Left renal cortex interstitium (tissue), 4 donors: ENCODE measurements at regions not wholly inside any gene's neighbourhood (a gene's known extent, or its start where the extent isn't known, plus 50 kb on each side); places are given as distances from the start of the nearest gene placed in this dataset.
"Not testable (repeated sequence)": the region's sequence is repeated elsewhere in the genome, so short reads cannot be mapped to it uniquely, and the experiment has no call there.

Experiments
- DNase-seq, 4 donors: peaks; one replicate each; pipeline ENCODE4 v3.0.0-alpha.2; 2013; ENCODE audit warnings: low read depth in 4 of 4, low spot score in 2 of 4, missing footprints in 1 of 4

DNA sequence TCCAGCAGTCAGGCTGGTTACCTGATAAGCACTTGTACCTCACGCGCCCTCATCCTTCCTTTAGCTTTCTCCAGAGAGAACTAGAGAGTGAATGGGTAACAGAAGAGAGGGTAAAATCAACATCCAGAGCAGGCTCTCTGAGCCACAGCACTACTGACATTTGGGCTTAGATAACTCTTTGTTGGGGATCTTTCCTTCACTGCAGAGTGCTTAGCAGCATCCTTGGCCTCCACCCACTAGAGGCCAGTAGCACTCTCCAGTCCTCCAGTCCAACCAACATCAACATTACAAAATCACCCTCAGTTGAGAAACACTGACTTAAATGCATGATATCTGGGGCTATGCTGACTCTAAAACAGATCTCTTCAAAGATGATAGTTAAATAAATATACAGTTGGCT, 220.7 kb downstream of the TACR3 start:
- DNase-seq: no peak

- DNase-seq: no peak
Observed at GRCh38 chr4:103498161-103499070, 221.4 kb downstream of the TACR3 start.

DNA sequence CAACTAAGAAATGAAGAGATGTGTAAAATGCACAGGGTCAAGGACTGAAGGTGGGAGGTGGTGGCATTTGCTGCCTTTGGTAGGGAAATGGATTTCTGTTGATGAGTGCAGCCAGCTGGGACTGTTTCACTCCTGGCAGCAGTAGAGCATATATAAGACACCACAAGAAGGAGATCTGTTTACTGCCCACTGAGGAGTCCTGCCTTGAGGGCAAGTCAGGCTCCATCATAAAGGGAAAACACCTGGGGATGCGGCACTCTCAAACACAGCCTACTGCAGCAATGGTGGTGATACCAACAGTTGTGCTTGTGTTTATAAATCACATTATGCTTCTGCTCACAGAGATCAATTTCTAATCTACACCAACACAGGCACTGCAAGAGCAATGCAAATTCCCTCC, 222.1 kb downstream of the TACR3 start:
- no peak for DNase-seq

DNA sequence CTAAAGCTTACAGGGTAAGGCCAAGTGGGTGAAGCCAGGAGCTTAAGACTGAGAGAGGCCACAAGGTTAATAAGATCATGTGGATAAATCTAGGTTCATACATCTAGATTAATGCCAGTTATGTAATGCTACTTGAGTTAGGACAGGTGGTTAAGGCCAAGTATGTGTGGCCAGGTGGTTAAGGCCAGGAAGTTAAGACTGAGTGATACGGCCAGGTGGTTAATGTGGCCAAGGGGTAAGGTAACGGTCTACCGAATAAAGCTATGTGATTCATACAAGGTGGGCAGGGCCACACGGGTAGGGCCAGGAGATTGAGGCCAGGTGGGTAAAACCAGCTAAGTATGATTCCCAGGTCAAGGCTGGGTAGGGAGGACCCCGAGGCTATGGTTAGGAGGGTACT, 223.0 kb downstream of the TACR3 start:
- no peak for DNase-seq

- no peak for DNase-seq
Observed at GRCh38 chr4:103493450-103494159, 226.2 kb downstream of the TACR3 start.

DNA sequence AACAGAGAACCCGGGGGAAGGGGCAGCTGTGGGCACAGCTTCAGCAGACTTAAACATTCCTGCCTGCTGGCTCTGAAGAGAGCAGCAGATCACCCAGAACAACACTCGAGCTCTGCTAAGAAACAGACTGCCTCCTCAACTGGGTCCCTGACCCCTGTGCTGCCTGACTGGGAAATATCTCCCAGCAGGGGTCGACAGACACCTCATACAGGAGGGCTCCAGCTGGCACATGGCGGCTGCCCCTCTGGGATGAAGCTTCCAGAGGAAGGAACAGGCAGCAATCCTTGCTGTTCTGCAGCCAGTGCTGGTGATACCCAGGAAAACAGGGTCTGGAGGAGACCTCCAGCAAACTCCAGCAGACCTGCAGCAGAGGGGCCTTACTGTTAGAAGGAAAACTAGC, 234.5 kb downstream of the TACR3 start:
- DNase-seq: not testable (repeated sequence)

DNA sequence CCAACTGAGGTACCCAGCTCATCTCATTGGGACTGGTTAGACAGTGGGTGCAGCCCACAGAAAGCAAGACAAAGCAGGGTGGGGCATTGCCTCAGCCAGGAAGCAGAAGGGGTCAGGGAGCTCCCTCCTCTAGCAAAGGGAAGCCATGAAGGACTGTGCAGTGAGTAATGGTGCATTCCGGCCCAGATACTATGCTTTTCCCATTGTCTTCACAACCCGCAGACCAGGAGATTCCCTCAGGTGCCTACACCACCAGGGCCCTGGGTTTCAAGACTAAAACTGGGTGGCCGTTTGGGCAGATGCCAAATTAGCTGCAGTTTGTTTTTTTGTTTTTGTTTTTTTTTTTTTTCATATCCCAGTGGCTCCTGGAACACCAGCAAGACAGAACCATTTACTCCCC, 235.3 kb downstream of the TACR3 start:
- DNase-seq: no peak

- no peak for DNase-seq
Observed at GRCh38 chr4:103482893-103483292, 236.9 kb downstream of the TACR3 start.

- no peak for DNase-seq
Observed at GRCh38 chr4:103482471-103482870, 237.3 kb downstream of the TACR3 start.

- no peak for DNase-seq
Observed at GRCh38 chr4:103478734-103479133, 241.1 kb downstream of the TACR3 start.

DNA sequence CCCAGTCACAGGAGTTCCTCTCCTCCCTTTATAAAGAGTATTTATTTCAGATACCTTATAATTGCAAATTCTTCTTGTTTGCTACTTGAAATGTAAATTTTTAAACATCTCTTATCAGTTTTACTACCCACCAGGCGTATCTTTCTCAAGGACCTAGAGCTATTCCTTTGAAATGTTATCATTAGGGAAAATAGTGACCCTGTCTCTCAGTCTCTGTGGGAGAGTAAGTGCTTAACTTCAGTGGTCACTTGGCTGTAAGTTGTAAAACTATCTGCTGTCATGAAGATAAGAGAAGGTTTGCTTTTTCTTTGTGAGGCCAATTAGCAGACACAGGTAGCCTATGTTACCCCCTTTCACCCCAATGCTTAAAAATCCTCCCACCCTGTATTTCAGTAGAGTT, 241.6 kb downstream of the TACR3 start:
- DNase-seq: no peak

GRCh38 chr4:103457566-103457965, 259.4 kb upstream of the CENPE start:
- DNase-seq: no peak

GRCh38 chr4:103451341-103451740, 253.2 kb upstream of the CENPE start:
- DNase-seq: no peak

DNA sequence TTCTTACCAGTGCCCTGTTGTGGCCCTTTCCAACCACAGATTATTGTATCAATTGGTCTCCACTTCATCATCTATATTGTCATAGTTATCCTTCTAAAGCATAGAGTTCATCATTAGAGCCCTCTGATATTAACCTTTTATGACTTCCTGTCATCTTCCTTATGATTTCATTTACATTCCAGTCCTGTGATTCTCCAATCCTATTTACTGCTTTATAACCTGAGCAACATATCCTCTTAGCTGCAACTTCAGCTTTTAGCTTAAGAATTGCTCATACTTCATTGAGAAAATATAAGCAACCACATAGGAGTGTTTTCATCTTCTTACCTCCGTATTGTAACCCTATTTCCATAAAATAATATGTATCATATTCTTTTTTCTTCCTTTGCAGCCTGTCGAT, 252.6 kb upstream of the CENPE start:
- no peak for DNase-seq

DNA sequence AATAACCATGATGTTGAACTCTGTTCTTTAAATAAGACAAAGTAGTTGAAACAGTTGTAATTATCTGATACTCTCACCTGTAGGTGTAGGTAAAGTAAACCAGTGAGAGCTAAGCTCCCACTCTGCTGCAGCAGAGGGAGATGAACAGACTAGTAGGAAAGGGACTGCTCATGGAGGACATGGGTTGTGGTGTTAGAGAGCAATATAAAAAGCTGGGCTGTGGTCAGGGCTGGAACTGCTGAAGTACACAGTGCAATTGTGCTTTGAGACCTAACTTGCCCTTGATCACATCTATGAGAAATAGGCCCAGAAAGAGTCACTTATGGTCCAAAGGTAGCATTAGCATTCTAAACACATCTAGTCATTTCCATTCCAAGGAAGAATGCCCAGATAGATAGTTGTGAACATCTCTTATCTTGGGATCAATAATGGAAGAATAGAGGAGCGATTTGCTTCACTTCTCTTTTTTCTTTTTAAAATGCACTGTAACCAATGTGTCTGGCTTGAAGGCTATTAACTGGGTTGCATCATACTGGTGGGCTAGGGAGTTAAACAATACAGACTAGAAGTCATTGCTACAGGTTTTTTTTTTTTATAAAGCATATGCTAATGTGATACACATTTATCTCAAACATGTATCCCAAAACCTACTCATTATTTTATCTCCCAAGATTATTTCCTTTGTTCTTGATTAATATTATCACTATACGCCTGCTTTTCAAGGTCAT, 251.3 kb upstream of the CENPE start:
- DNase-seq: no peak

DNA sequence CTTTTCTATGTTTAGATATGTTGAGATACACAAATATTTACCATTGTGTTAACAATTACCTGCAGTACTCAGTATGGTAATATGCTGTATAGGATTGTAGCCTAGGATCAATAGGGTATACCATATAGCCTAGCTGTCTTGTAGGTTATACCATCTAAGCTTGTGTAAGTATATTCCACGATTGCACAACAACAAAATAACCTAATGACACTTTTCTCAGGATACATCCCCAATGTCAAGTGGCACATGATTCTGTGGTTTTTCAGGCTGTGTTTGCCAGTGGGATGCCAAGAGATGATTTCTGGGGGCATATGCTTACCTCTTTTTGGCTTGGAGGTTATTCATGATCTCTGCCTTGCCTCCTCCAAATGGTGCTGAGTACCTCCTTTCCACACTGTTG, 247.2 kb upstream of the CENPE start:
- no peak for DNase-seq

DNA sequence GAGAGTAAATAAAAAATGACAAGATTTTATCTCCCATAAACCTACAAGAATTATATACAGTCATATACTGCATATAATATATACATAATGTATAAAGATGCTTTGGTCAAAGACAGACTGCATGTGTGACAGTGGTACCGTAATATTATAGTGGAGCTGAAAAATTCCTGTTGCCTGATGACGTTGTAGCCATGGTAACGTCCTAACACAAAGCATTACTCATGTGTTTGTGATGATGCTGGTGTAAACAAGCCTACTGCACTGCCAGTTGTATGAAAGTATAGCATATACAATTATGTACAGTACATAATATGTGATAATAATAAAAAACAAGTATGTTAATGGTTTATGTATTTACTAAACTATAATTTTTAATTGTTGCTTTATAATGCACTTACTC, 245.2 kb upstream of the CENPE start:
- DNase-seq: no peak

DNA sequence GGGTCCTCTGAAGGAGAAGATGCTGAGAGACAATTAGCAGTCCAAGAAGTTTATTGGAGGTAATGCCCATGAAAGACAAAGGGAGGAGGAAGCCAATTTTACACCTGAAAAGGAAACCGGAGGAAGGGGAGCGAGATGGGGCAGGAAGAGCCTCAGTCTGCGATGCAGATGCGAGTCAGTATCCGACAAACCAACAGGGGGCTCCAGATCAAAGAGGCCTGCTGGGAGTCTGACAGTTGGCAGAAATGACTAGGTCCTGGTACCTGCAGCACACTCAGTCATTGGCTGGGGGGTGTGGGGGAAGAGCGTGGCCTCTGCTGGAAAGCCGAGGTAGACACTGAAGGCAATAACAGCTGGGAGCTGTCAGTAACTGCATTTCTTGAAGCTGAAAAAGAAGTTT, 231.1 kb upstream of the CENPE start:
- no peak for DNase-seq

DNA sequence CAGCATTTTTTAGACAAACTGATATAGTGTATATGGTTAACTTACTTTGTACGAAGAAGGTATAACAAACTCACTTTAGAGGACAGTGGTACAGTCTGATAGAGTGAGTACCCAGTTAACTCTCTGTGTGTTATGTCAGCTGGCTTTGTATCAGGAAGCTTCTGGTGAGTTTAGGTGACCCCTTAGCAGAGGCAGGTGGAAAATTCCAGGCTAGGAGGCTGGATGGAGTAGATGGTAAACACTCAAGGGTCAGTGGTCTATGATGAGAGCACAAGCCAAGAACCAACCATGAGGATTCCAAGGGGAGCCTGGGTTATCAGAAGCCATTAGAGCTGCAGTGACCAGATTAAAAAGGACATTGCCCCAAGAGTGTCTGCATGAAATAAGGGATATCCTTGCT, 227.3 kb upstream of the CENPE start:
- no peak for DNase-seq

DNA sequence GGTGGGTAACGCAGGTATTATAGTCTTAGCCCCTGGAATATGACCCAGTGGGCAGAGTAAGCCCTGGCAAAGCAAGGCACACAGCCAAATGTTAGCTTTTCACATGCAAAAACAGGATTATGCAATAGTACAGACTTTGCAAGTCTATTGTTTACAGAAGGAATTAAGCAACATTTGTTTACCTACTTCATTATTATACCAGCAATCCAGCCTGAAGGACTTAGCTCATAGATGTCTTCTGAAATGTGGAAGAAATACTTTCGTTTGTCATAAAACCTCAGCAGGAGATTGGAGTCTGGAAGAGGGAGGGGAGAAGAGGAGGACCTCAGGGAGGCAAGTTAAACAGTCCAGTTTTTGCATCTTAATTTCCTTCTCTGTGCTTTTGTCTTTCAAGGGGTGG, 226.7 kb upstream of the CENPE start:
- no peak for DNase-seq

DNA sequence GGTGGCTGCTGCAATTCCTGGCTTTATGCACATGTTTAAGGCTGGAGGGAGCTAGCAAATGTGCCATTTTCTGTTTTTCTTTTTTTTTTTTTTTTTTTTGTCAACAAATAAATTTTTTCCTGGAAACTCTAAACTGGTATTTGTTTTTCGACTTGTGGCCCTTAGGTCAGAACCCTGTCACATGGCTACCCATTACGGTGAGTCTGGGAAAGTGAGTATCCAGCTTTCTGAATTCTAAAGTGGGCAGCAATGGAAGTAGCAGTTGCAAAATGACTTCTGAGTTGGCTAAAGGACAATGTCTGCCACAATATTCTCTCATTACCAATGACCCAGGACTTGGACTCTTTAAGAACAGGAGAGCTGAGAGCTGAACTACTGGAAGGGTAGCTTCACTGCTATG, 225.1 kb upstream of the CENPE start:
- no peak for DNase-seq
